CD4-positive, alpha-beta T cell treated with Interleukin-15 for 4 hours (primary cell): ENCODE measurements at regions not wholly inside any gene's neighbourhood (a gene's known extent, or its start where the extent isn't known, plus 50 kb on each side); places are given as distances from the start of the nearest gene placed in this dataset.
"Not testable (repeated sequence)": the region's sequence is repeated elsewhere in the genome, so short reads cannot be mapped to it uniquely, and the experiment has no call there.

Experiments
- DNase-seq: peaks from one replicate; pipeline ENCODE4 v3.0.0-alpha.2; 2020; ENCODE audit warnings: low spot score

GRCh38 chr4:60365176-60365575 lies 835.0 kb upstream of the ADGRL3 start:
- no peak for DNase-seq

GRCh38 chr4:60366661-60367060 lies 833.5 kb upstream of the ADGRL3 start:
- no peak for DNase-seq

- DNase-seq: no peak
These were observed 831.1 kb upstream of the ADGRL3 start for GRCh38 chr4:60368986-60369385.

- no peak for DNase-seq
These were observed 822.1 kb upstream of the ADGRL3 start for GRCh38 chr4:60378010-60378409.

DNA sequence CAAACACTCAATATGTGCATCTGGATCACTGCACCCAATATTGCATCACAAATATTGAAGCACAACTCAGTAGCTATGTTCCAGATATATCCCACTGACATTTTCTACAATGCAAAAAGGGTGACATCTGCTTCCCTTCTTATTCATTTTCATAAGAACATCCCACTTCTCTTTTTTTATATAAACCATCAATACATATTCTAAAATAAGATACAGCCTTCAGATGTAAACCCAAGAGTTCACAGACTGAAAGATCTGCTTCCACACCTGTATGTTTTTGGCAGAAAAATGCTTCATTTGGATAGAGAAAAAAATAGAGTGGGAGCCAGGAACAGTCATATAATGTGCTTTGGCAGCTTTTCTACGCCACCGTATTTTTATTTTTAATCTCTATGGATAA lies 815.6 kb upstream of the ADGRL3 start:
- no peak for DNase-seq

DNA sequence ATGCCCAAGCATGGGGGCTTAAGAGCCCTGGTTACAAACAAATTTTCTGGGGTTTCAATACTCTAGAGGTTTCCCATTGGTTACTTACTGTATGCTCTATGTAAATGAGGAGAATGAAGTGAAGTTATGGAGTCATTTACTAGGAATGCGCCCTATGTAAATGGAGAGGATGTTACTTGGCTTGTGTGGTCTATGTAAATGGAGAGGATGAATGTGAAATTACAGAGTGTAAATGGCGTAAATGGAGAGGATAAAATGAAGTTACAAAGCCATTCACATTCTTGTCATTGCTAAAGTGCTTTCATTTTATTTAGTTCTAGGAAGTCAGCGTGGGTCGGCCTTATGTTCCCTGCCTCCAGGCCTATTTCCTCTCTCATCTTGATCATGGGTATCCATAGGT lies 810.5 kb upstream of the ADGRL3 start:
- no peak for DNase-seq

GRCh38 chr4:60396341-60397049 lies 803.6 kb upstream of the ADGRL3 start:
- no peak for DNase-seq

DNA sequence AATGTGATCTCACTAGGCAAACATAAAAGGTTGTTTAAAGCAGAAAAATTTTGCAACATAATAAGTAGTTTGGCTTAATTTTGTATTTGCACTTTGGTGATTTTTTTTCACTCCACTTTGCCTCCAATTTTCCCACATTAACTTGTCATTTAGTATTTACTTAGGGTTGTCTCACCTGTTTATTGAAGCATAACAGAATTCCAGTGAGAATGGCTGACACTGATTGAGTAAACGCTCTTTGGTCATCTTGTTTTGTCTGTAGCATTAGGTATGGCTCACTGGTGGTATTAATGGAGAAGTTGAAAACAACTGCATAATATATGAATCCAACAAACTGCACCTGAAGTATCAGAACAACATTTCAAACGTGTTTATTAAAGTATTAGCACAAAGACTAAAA lies 799.5 kb upstream of the ADGRL3 start:
- DNase-seq: no peak

DNA sequence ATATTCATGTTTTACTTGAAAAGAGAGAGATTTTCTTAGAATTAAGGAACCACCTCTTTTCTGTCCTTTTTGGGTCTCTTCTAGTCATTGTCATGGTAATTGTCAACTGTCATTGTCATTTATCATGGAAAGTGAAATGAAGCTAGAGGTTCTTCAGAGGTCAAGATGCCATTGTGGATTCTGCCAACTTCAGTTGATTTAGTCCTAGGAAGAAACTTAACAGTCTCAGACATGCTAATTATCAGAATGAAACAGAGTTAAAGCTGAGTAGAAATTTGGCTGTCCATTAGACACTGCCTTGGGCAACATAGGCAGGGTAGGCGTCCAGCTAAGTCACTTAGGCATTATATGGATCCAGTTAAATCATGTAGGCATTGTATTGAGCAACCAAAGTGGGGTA lies 796.1 kb upstream of the ADGRL3 start:
- no peak for DNase-seq

DNA sequence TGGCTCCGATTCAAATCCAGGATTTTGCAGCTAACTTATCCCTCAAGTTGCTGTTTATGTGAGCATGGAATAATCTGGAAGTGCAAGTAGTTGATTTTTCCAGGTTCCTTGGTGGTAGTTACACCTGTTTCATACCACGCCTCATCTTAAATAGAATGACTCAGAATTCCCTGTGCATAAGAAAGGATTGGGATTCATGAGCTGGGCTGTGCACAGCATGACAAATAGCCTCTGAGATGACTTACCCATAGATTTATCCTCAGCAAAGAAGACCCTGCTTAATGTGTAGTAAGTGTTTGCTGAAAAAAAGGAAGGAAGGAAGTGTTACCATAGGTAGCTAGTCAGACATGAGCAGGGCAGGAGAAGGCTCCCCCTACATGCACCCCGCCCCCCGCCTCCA lies 777.7 kb upstream of the ADGRL3 start:
- no peak for DNase-seq

DNA sequence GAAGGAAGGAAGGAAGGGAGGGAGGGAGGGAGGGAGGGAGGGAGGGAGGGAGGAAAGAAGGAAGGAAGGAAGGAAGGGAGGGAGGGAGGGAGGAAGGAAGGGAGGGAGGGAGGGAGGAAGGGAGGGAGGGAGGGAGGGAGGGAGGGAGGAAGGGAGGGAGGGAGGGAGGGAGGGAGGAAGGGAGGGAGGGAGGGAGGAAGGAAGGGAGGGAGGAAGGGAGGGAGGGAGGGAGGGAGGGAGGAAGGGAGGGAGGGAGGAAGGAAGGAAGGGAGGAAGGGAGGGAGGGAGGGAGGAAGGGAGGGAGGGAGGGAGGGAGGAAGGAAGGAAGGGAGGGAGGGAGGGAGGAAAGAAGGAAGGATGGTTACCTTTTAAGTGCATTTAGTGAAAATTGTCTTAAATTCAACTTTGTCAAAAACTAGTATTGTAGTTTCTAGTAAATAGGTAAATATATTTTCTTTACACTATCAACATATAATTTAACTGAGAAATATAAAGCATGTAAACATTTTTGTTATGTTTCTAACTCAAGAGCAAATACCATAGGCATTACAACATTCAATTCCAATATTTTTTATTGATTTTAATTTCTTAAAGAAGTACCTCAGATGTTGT lies 776.4 kb upstream of the ADGRL3 start:
- DNase-seq: not testable (repeated sequence)

GRCh38 chr4:60432911-60433310 lies 767.2 kb upstream of the ADGRL3 start:
- DNase-seq: no peak

GRCh38 chr4:60443068-60443467 lies 757.1 kb upstream of the ADGRL3 start:
- no peak for DNase-seq

GRCh38 chr4:60443796-60444195 lies 756.3 kb upstream of the ADGRL3 start:
- no peak for DNase-seq

- DNase-seq: no peak
These were observed 750.1 kb upstream of the ADGRL3 start for GRCh38 chr4:60450054-60450453.

DNA sequence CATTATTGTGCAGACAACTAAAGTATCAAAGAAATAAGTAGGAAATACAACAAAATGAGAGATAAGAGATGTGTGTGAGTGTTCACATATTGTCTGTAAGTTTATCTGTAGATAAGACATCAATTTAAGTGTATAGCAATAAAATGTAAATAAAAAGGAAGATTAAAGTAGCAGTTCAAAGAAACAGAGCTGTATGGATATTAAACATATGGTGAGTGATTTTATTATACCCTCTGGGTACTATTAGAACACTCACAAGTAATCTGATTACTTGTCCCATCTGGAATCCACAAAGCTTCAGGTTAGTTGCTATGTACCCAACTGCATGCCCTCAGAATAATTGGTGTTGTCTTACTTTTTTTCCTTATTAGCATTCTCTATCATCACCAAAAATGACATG lies 747.9 kb upstream of the ADGRL3 start:
- DNase-seq: no peak

- no peak for DNase-seq
These were observed 744.7 kb upstream of the ADGRL3 start for GRCh38 chr4:60455380-60455779.

GRCh38 chr4:60461551-60461950 lies 738.6 kb upstream of the ADGRL3 start:
- no peak for DNase-seq

- no peak for DNase-seq
These were observed 736.1 kb upstream of the ADGRL3 start for GRCh38 chr4:60463857-60464502.

DNA sequence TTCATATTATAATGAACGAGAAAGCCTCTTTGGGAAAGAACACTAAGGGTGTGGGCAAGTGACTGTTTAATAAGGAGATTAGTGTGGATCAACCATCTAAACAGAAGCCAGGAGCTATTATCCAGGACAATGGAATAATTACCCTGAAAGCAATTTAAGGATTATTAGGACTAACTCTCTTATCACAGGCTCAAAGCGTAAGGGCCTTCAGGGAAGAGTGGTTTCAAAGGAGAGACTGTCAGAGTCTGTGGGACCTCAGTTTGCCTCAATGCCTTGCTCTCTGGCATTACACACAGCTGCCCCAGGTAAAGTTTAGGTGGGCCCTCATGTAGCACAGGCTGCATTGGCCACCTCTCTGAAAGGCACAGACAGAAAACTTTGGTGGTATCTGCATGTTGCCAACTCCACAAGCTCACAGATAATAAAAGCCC lies 717.2 kb upstream of the ADGRL3 start:
- DNase-seq: no peak

DNA sequence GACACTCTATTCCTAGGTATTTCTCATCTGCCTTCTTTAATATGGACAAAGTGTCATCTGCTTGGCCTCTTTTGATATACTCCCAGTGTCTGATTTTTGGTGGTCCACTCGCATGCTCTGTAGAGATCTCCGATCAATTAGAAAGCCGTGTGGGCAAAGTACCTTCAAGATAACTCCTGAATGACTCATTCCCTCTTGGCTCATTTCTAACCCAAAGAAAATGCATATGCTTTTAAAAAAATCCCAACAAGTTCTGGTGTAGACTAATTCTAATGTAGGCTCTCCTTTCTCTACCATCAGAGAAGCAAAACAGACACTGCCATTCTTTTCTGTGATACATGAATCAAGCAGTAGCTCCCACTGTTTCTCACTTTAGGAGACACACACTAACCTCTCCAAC lies 714.9 kb upstream of the ADGRL3 start:
- no peak for DNase-seq

GRCh38 chr4:60487118-60487761 lies 712.9 kb upstream of the ADGRL3 start:
- DNase-seq: not testable (repeated sequence)

- DNase-seq: no peak
These were observed 699.3 kb upstream of the ADGRL3 start for GRCh38 chr4:60500810-60501209.
